IPS DF 6.9 (cell line): ENCODE measurements at regions not wholly inside any gene's neighbourhood (a gene's known extent, or its start where the extent isn't known, plus 50 kb on each side); places are given as distances from the start of the nearest gene placed in this dataset.

ENCODE experiments used
- DNase-seq: peaks from one replicate; pipeline ENCODE4 v3.0.0-alpha.2; 2013; ENCODE audit warnings: low read depth, low spot score
- H3K27ac ChIP-seq: one replicate; pipeline ENCODE4 v1.5.1; 2013; ENCODE audit warnings: low read length, control low read depth
- H3K27me3 ChIP-seq: 2 replicates; pipeline ENCODE4 v1.6.1; 2013; ENCODE audit warnings: mild to moderate bottlenecking, low read length; ENCODE audit not compliant: control insufficient read depth, insufficient read depth
- H3K36me3 ChIP-seq: 2 replicates; pipeline ENCODE4 v1.6.1; 2013; ENCODE audit warnings: low read length; ENCODE audit not compliant: control insufficient read depth, insufficient read depth
- H3K4me1 ChIP-seq: 2 replicates; pipeline ENCODE4 v1.6.1; 2013; ENCODE audit warnings: low read length; ENCODE audit not compliant: control insufficient read depth, insufficient read depth
- H3K4me3 ChIP-seq: 2 replicates; pipeline ENCODE4 v1.5.1; 2013; ENCODE audit warnings: mild to moderate bottlenecking, low read length
- H3K9me3 ChIP-seq: 2 replicates; pipeline ENCODE4 v1.6.1; 2013; ENCODE audit warnings: low read length, inconsistent platforms; ENCODE audit not compliant: control insufficient read depth, insufficient read depth
- WGBS: extraction: QIAGEN DNeasy Blood & Tissue Kit; methylation state at CpG from one replicate; pipeline ENCODE4 v1.1.7; 2013; ENCODE audit warnings: mixed read lengths, missing lambda C conversion rate; ENCODE audit not compliant: insufficient read length, insufficient coverage; 5-methylcytosine and 5-hydroxymethylcytosine counted together

- no peak for DNase-seq
- WGBS, result no CpG with 5 or more reads among the region's 7 CpGs
- H3K9me3 ChIP-seq, result no peaks in the 10 kb centered on the region
- no peaks in the 10 kb centered on the region for H3K36me3 ChIP-seq
- H3K4me1 ChIP-seq, result no peaks in the 10 kb centered on the region
- no peaks in the 10 kb centered on the region for H3K27me3 ChIP-seq
- H3K4me3 ChIP-seq, result no peak overlapping the region
- H3K27ac ChIP-seq, result no peak overlapping the region
Measured at GRCh38 chr6:40889137-40889832, 149.7 kb downstream of the UNC5CL start.

DNA sequence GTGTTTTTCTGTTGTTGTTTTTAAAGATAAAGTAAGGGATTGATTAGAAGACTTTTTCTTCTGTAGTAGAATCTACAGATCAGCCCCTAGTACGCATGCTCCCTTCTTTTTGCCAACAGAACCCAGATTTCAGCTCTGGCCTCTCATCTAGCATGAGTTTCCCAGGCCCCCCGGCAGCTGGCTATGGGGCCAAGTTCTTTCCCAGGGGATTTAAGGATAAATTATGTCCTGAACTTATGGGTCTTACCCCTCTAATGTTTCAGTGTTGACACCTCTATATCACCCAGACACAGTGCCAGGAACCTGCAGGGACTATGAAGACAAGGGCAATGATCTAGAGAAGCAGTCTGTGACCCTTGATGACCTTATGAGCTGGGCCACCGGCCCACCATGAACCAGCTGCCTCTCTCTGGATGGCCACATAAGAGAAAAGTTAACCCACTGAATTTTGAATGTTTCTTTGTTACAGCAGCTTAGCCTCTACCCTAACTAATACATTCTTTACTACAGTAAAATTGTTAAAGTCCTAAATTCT, 150.5 kb downstream of the UNC5CL start:
- H3K9me3 ChIP-seq, result no peaks in the 10 kb centered on the region
- no peak overlapping the region for H3K4me3 ChIP-seq
- no CpG with 5 or more reads among the region's 3 CpGs for WGBS
- H3K36me3 ChIP-seq, result no peaks in the 10 kb centered on the region
- no peak for DNase-seq
- H3K4me1 ChIP-seq, result no peaks in the 10 kb centered on the region
- H3K27ac ChIP-seq, result no peak overlapping the region
- no peaks in the 10 kb centered on the region for H3K27me3 ChIP-seq

- H3K4me3 ChIP-seq, result no peak overlapping the region
- no peak overlapping the region for H3K27ac ChIP-seq
- no peaks in the 10 kb centered on the region for H3K27me3 ChIP-seq
- H3K4me1 ChIP-seq, result no peaks in the 10 kb centered on the region
- no peaks in the 10 kb centered on the region for H3K9me3 ChIP-seq
- no peak for DNase-seq
- no CpG with 5 or more reads among the region's 6 CpGs for WGBS
- H3K36me3 ChIP-seq, result no peaks in the 10 kb centered on the region
Measured at GRCh38 chr6:40887792-40888340, 151.2 kb downstream of the UNC5CL start.

GRCh38 chr6:40887079-40887791, 151.8 kb downstream of the UNC5CL start:
- no peak overlapping the region for H3K27ac ChIP-seq
- WGBS, result no CpG with 5 or more reads among the region's 8 CpGs
- no peaks in the 10 kb centered on the region for H3K9me3 ChIP-seq
- no peak overlapping the region for H3K4me3 ChIP-seq
- H3K4me1 ChIP-seq, result no peaks in the 10 kb centered on the region
- H3K27me3 ChIP-seq, result no peaks in the 10 kb centered on the region
- no peak for DNase-seq
- H3K36me3 ChIP-seq, result no peaks in the 10 kb centered on the region

DNA sequence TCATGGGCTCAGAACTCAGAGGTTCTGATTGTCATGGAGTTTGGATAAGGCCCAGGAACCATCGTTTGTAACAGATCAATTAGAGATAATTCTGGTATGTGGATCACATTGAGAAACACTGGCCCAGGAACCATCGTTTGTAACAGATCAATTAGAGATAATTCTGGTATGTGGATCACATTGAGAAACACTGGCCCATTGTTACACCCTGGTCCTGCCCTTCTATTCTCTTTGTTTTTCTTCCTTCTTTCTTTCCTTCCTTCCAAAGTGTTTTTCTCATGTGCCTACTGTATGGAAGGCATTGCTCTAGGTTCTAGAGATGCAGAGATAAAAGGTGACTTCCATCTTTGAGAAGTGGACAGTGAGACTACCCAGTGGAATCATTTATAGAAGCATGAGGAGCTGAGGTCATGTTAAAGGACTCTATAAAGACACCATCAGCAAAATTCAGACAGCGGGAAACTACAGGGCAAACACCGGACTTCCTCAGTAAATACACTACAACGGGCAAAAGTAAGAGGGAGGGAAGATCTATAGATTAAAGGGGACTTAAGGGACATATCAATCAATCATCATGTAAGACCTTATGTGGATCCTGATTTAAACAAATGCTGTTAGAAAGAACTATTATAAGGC, 153.8 kb downstream of the UNC5CL start:
- Histone ChIP-seq H3K27me3 (no peaks in the 10 kb centered on the region), H3K9me3 (no peaks in the 10 kb centered on the region), H3K36me3 (no peaks in the 10 kb centered on the region), H3K4me1 (no peaks in the 10 kb centered on the region), H3K4me3 (no peak overlapping the region), H3K27ac (no peak overlapping the region)
- no peak for DNase-seq
- WGBS, result no CpG with 5 or more reads among the region's 5 CpGs

- Histone ChIP-seq H3K27me3 (no peaks in the 10 kb centered on the region), H3K4me1 (no peaks in the 10 kb centered on the region), H3K27ac (no peak overlapping the region), H3K36me3 (no peaks in the 10 kb centered on the region), H3K9me3 (no peaks in the 10 kb centered on the region), H3K4me3 (no peak overlapping the region)
- no CpG with 5 or more reads among the region's 6 CpGs for WGBS
- DNase-seq, result no peak
Measured at GRCh38 chr6:40882323-40882997, 156.6 kb downstream of the UNC5CL start.

GRCh38 chr6:40881501-40881900, 157.5 kb downstream of the UNC5CL start:
- Histone ChIP-seq H3K36me3 (no peaks in the 10 kb centered on the region), H3K27me3 (no peaks in the 10 kb centered on the region), H3K27ac (no peak overlapping the region), H3K4me3 (no peak overlapping the region), H3K4me1 (no peaks in the 10 kb centered on the region), H3K9me3 (no peaks in the 10 kb centered on the region)
- no peak for DNase-seq
- no CpG with 5 or more reads among the region's 2 CpGs for WGBS

DNA sequence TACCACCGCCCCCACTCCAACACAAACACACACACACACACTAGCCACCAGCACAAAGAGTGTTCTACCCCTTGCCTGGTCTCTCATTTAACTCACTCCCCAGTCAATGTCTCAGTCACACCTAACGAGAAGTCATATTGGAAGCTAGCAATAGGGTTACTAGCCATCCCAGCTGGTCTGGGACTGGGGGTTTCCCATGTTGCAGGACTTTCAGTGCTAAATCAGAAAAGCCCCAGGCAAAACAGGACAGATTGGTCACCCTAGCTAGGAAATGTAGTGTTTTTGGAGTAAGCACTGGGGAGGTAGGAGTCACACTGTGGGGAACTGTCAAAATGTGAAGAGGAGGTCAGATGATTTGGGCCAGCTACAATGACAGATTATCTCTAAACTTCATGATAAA, 158.1 kb downstream of the UNC5CL start:
- no peak for DNase-seq
- H3K4me3 ChIP-seq, result no peak overlapping the region
- no peaks in the 10 kb centered on the region for H3K4me1 ChIP-seq
- no peaks in the 10 kb centered on the region for H3K27me3 ChIP-seq
- H3K9me3 ChIP-seq, result no peaks in the 10 kb centered on the region
- no CpG with 5 or more reads among the region's 2 CpGs for WGBS
- H3K36me3 ChIP-seq, result no peaks in the 10 kb centered on the region
- H3K27ac ChIP-seq, result no peak overlapping the region

DNA sequence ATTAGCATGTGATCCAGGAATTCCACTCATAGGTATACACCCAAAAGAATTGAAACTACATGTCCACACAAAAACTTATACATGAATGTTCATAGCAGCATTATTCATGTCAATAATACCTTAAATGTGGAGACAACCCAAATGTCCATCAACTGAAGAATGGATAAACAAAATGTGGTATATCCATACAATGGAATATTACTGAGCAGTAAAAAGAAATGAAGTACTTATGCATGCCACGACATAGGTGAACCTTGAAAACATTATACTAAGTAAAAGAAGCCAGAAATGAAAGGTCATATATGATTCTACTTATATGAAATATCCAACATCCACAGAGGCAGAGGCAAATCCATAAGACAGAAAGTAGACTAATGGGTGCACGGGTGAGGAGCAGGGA, 159.9 kb downstream of the UNC5CL start:
- no peak overlapping the region for H3K4me3 ChIP-seq
- H3K27me3 ChIP-seq, result no peaks in the 10 kb centered on the region
- no peaks in the 10 kb centered on the region for H3K4me1 ChIP-seq
- no peaks in the 10 kb centered on the region for H3K9me3 ChIP-seq
- no peak for DNase-seq
- no peak overlapping the region for H3K27ac ChIP-seq
- no CpG with 5 or more reads among the region's 2 CpGs for WGBS
- H3K36me3 ChIP-seq, result no peaks in the 10 kb centered on the region

GRCh38 chr6:40877362-40877761, 161.7 kb downstream of the UNC5CL start:
- no peaks in the 10 kb centered on the region for H3K9me3 ChIP-seq
- H3K4me3 ChIP-seq, result no peak overlapping the region
- no CpG with 5 or more reads among the region's 1 CpG for WGBS
- no peaks in the 10 kb centered on the region for H3K36me3 ChIP-seq
- H3K27ac ChIP-seq, result no peak overlapping the region
- no peaks in the 10 kb centered on the region for H3K27me3 ChIP-seq
- DNase-seq, result no peak
- H3K4me1 ChIP-seq, result no peaks in the 10 kb centered on the region
